GM19099 (cell line): ENCODE measurements at regions not wholly inside any gene's neighbourhood (a gene's known extent, or its start where the extent isn't known, plus 50 kb on each side); places are given as distances from the start of the nearest gene placed in this dataset.

Experiments
- POLR2A ChIP-seq: IDR thresholded peaks from 3 replicates; pipeline ENCODE4 v1.6.1; 2011; ENCODE audit warnings: low read depth; ENCODE audit not compliant: insufficient read length; ENCODE audit errors: extremely low read depth

DNA sequence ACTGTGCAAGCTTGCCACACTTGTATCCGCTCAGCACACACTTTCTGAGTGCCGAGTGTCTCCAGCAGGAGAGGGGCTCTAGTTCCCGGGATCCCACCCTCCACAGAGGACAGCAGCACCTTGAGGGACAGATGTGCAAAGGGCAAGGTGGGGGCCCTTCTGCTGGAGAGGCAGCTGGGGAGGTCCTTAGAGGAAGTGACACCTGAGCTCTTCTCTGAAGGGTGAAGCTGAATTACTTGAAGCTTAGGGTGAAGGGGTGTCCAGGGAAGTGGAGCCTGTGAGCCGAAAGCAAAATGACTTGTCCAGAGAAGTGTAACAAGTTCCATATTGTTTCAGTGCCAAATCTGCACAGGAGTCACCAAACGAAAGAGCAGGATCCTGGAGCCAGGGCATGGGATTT lies 136.3 kb upstream of the DUSP22 start:
- no peak for TF ChIP-seq POLR2A

DNA sequence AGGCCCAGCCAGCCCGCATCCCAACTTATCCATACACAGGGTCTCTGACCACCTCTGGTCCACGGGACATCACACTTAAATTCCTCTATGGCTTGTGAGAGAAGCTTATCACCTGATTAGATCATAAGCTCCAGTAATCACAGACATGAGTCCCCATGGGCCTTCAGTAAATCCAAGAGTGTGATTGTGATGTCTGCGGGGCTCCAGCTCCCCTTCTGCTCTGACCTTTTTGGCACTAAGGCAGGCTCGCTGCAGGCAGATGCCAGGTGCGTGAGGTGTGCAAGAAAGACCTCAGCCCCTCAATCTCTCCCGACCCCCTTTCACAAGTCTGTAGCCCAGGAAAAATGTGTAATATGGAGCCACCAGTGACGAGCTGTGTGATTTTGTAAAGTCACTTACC lies 127.6 kb upstream of the DUSP22 start:
- no peak for TF ChIP-seq POLR2A

DNA sequence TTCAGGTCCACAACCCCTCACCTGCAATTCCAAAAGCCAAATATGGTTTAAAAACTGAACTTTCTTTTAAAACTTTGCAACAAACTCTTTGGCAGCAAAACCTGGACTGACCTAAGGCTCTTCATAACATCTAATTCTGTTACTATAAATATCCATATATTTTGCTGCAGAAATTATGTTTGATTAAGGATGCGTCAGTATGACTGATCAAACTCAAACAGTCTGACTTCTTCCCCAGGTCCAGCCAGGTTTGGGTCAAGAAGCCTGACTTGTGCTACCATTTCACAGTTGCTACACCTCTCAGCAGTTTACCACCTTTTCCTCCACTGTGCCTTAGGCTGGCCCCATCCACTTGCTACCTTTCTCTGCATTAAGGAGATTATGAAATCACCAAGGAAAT lies 127.0 kb upstream of the DUSP22 start:
- TF ChIP-seq POLR2A: no peak

DNA sequence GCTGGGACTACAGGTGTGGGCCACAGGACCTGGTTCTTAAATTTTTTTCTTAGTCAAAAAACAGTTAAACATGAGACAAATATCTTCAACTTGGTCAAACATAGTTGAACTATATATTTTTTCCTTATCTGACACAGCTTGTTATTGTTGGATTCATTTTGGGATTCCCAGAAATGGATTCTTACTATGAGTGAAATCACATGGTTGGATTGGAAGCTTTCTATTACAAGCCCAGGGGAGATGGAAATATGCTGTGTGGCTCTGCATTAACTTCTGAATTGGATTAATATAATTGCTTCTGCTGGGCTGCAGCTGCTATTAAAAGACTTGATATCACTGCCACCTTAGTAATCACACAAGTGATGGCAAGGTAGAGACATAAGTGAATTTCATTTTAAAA lies 126.4 kb upstream of the DUSP22 start:
- no peak for TF ChIP-seq POLR2A

DNA sequence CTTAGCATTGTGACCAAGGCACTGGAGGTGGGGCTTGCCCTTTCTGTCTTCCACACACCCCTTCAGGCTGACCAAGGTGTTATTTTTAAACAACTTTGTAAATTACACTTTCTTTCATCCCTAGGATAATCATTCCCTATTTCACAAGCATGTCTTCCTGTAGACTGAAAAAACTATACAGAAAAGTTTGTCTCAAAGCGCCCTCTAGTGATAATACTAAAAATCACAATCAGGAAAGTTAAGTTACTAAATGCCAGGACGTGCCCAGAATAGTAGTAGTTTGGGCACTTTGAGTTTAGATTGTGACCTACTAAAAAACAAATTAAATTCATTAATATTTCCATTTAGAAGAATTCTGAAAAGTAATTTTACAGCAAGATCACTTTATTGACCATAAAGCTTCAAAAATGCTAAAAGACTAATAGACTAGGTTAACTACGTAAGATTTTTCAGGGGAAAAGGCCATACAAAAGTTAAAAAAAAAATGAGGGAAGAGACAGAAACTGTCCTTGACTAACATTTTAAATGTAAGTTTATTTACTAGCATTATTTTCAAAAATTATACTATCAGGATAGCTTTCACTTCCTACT lies 123.3 kb upstream of the DUSP22 start:
- no peak for TF ChIP-seq POLR2A

DNA sequence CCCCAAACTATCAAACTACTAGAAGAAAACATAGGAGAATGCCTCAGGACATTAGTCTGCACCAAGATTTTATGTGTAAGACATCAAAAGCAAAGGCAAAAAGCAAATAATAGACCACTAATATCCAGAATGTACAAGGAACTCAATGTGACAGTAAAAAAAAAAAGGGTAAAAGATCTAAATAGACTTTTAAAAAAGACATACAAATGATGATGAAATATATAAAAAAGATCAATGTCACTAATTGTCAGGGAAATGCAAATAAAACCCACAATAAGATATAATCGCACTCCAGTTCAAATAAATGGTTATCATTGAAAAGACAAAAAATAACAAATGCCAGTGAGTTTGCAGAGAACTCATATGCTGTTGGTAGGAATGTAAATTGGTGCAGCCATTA lies 118.3 kb upstream of the DUSP22 start:
- no peak for TF ChIP-seq POLR2A

DNA sequence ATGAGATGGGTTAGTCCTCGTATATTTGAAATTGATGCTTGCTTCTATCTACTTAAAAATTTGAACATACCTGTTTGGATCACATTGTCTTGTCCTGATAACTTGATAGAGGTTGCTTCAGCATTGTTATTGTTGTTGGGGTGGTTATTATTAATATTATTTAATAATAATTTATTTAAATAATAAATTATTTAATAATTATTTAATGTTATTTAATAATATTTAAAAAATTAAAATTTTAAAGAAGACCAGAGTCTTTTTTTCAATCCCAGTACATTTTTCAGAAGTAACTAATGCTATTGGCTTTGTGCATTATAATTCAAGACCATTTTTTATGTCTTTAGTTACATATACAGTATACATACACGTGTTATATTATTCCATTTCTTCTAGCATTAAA lies 116.6 kb upstream of the DUSP22 start:
- TF ChIP-seq POLR2A: no peak

DNA sequence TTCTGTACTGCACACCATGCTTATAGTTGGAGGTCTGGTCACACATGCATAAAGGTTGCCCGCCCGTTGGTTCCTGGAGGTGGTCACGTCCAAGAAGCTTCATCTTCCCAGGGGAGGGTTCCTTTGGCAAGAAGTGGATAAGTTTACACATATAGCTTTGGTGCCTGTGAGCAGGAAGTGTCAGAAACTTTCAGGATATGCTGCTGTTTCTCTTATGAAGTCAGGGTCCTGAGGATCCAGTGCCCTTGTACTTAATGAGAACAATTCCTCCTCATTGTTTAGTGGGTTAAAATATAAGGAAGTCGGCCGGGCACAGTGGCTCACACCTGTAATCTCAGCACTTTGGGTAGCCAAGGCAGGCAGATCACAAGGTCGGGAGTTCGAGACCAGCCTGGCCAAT lies 115.5 kb upstream of the DUSP22 start:
- no peak for TF ChIP-seq POLR2A

DNA sequence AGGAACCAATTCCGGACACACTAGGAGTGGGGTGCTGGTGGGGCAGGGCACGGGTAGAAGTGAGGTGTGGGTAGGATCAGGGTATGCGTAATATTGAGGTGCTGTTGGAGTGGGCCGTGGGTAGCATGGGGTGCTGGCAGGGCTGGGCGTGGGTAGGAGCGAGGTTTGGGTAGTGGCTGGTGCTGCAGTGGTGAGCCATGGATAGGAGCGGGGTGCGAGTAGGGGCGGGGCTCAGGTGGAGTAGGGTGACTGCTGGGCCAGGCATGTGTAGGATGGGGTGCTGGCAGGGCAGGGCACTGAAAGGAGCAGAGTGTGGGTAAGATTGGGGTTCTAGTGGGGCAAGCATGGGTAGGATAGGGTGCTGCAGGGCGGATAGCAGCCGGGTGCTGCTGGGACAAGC lies 114.2 kb upstream of the DUSP22 start:
- TF ChIP-seq POLR2A: no peak

DNA sequence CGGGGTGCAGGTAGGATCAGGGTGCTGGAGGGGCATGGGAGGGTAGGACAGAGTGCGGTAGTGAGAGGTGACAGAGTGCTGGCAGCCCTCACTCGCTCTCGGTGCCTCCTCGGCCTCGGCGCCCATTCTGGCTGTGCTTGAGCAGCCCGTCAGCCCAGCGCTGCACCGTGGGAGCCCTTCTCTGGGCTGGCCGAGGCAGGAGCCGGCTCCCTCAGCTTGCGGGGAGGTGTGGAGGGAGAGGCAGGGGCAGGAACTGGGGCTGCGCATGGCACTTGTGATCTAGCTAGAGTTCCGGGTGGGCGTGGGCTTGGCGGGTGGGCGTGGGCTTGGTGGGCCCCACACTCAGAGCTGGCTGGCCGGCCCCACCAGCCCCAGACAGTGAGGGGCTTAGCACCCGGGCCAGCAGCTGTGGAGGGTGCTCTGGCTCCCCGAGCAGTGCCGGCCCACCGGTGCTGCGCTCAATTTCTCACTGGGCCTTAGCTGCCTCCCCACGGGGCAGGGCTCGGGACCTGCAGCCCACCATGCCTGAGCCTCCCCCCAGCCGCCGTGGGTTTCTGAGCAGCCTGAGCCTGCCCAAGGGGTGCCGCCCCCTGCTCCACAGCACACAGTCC lies 112.8 kb upstream of the DUSP22 start:
- TF ChIP-seq POLR2A: no peak

DNA sequence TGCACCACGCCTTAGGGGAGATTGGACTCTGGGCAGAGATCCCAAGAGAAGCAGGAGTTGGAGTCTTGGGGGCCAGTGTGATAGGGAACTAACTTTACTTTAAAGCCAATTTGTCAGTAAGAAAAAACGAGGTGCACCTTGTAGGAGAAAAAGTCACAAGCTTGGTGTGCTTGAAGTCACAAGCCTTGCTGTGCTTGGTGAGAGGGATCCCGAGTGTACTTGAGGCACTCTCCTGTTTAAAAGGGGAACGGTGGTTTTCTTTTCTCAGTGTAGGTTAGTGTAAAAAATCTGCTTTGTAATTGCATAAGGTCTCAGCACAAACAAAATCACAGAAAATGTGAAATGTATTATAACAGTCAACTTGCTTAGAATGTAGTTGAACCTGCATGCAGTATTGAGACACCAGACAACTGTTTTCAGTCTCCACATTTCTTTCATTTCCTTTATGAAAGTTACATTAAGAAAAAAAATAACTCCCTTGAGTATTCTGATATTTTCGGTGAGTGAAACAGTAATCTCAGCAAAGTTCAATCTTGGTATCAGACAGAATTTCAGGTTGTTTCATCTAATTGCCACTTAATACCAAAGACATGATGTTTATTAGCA lies 111.1 kb upstream of the DUSP22 start:
- TF ChIP-seq POLR2A: no peak

DNA sequence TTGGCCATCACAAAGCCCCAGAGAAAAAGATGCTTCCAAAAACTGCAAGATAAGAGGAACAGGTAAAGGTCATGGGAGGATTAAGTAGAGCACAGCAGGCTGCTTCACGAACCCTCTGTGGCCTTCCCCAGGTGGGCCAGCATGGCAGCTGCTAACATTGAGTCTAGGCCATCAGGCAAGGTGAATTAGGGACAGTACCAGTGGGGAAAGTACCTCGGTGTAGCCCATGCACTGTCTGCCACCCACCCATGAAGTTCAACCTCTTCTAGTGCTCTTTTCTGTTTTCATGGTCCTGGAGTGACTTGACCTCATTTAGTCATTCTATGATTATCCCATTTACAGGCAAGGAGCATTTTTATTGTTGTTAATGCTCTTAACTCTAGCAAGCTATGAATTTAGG lies 108.6 kb upstream of the DUSP22 start:
- no peak for TF ChIP-seq POLR2A

DNA sequence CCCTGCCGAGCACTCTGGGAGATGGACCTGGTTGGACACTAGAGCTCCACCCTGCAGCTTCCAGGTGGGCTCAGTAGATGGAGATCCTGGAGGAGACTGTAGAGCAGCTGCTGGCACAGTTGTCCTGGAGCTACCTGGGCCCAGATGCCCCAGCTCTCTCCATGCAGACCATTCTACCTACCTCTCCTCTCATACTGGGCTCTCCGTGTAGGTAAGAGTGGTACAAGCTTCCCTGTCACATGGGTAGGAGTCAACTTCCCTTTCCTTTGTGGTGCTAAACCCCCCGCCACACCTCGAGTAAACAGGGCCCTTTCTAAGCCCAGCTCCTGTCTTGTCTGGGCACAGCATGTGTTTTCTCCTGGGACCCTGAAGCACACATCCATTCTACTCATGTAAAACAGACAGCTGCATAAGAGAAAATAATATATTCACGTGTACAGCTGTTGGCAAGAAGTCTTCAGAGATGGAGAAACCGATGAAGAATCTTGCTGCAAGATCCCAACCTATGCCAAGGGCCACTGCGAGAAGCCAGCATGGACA lies 108.1 kb upstream of the DUSP22 start:
- no peak for TF ChIP-seq POLR2A

DNA sequence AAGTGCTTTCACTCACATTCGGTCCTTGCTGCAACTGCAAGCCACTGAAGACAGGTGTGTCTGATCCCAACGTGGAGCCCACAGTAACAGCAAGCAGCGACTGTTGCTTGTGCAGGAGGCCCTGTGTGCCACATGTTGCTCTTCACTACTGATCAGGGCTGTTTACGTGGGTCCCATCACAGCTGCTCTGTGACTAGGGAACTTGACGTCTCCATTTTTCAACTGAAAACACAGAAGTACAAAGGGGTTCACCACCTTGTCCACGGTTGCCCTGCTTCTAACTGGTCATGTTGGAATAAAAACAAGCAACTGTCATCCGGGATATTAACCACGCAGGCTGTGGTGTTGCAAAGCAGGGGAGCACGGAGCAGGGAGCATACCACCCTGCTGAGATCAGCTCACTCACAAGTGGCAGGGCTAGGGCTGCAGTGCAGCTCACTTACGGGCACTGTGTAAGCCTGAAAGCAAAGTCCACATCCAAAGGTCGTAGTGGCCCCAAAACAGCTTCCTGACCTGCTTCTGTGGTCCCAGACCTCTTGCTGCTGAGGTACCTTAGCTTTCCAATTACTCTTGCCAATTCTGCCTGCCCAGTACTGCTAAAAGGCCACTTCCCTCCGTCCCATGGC lies 105.8 kb upstream of the DUSP22 start:
- TF ChIP-seq POLR2A: no peak

DNA sequence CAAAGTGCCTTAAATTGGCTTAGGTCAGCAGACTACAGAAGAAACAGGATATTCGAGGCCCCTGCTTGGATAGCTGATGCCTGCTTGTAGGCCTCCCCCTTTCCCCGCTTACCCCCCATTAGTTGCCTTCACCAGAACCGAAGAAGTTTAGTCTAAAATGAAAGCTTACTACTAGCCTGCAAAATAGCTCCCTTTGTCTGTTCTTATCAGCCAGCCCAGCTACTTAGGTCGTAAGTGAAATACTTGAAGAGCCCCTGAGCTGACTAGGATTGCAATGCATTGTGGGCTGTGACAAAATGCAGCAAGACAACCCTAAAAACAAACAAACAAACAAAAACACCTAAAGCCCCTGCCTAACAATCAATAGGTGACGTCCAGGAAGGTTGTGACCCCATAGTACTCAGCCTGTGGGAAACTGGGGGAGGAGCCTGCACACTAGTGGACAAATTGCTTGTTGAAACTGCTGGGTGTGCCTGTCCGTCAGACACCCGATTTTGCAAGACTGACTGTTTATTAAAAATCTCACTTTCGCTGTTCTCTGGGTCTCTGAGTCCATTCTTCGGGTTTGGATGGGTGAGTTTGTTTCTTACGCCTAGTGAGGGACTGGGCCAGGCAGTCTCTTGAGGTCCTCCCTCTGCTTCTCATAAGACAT lies 105.0 kb upstream of the DUSP22 start:
- TF ChIP-seq POLR2A: no peak

DNA sequence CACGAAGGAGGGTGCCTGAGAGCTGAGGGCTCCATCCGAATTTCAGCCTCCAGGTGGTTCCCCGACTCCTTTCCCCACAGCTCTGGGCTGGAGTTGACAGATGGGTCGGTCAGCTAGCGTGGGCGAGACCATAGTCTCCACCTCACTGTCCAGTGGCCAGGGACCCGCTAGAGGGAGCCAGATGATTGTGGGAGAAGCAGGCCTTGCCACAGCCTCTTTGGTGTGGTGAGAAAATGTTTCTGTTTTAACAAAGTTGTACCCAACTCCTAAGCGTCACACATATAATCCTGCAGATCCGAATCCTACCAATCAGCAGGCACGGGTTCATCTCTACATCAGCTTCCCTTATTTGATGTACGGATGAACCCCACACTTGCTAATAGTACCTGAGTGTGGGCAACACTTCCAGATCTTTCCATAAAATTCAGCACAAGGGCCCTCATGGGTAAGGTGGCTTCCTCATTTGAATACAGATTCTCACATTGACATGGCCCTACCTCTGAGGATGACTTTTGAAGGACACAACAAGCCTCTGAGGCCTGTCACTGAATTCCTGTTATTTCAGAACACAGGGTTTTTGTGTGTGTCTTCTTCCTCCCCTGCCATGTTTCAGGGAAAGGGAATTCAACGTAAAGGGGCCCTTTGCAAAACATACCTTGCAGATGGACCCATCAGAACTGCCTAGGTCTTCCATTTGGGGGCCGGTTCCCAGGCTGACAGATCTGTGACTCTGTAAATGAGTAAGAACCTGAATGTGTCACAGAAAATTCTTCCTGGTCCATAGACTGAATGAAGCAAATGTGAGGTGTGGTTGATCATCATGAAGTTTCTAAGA lies 103.2 kb upstream of the DUSP22 start:
- no peak for TF ChIP-seq POLR2A
